Endothelial cell of umbilical vein (primary cell): ENCODE measurements at regions not wholly inside any gene's neighbourhood (a gene's known extent, or its start where the extent isn't known, plus 50 kb on each side); places are given as distances from the start of the nearest gene placed in this dataset.

Experiments
- BruUV-seq: library from RNA; stranded (reverse); fragments of 400-500 nt; replicated peaks from 2 replicates; lab custom pipeline; 2021; lab: Mats Ljungman, UMichigan
- CTCF ChIA-PET: fragments of 300-600, 350-600 bp; sonication (Branson Sonifier 250); formaldehyde crosslinking; loops from one replicate; lab custom pipeline; 2021; ENCODE audit warnings: antibody characterized with exemption, inconsistent platforms; lab: Charles Lee
- POLR2A ChIA-PET: fragments of 300-600, 350-600 bp; sonication (Branson Sonifier 250); formaldehyde crosslinking; loops from one replicate; lab custom pipeline; 2021; ENCODE audit warnings: antibody characterized with exemption, inconsistent platforms; lab: Charles Lee
- DNase-seq: peaks from one replicate; pipeline ENCODE4 v3.0.0-alpha.2; 2011; ENCODE audit warnings: low read depth, low spot score
- FAIRE-seq: peaks from 2 replicates; lab custom pipeline; 2011; peaks lifted over from hg19 to GRCh38; lab: Jason Lieb, UNC
- H2AFZ ChIP-seq: 2 replicates; pipeline ENCODE4 v1.6.0; 2012; ENCODE audit warnings: low read depth, low read length, control low read depth, inconsistent platforms
- H3K27ac ChIP-seq: 2 replicates; pipeline ENCODE4 v1.5.1; 2011; ENCODE audit warnings: low read depth, mild to moderate bottlenecking, control low read depth, low read length, moderate library complexity; ENCODE audit not compliant: insufficient read depth
- H3K27me3 ChIP-seq, 2 experiments: 2 replicates each; pipeline versions ENCODE4 v1.6.0 to v1.6.1; 2011; ENCODE audit warnings: low read length in 2 of 2, mixed read lengths in 1 of 2; ENCODE audit not compliant: control insufficient read depth in 2 of 2, insufficient read depth in 2 of 2
- H3K36me3 ChIP-seq, 2 experiments: 2 replicates in 1 of 2; 3 replicates in 1 of 2; pipeline ENCODE4 v1.5.1; 2011; ENCODE audit warnings: low read length in 2 of 2, mild to moderate bottlenecking in 1 of 2, moderate library complexity in 1 of 2; ENCODE audit not compliant: control insufficient read depth in 2 of 2, insufficient read depth in 2 of 2; ENCODE audit errors: extremely low read depth in 1 of 2
- H3K4me1 ChIP-seq: 3 replicates; pipeline ENCODE4 v1.5.1; 2011; ENCODE audit warnings: mild to moderate bottlenecking, low read length; ENCODE audit not compliant: control insufficient read depth, insufficient read depth; ENCODE audit errors: extremely low read depth
- H3K4me2 ChIP-seq: 2 replicates; pipeline ENCODE4 v1.6.1; 2011; ENCODE audit warnings: low read length, control low read depth, mixed read lengths; ENCODE audit not compliant: insufficient read depth
- H3K4me3 ChIP-seq, 3 experiments: fragments of 200-600 bp in 1 of 3; sonication (generic), shearing (Covaris generic) in 1 of 3; replicated peaks in 1 of 3; 2 replicates each; pipeline ENCODE4 v1.5.1; 2011 to 2016; ENCODE audit warnings: control low read depth in 3 of 3, low read length in 3 of 3, mild to moderate bottlenecking in 2 of 3, inconsistent platforms in 1 of 3, low read depth in 1 of 3, moderate library complexity in 1 of 3; ENCODE audit not compliant: insufficient read depth in 1 of 3
- H3K79me2 ChIP-seq: 2 replicates; pipeline ENCODE4 v1.6.0; 2012; ENCODE audit warnings: low read length, inconsistent platforms; ENCODE audit not compliant: control insufficient read depth, insufficient read depth
- H3K9ac ChIP-seq: replicated peaks from 2 replicates; pipeline ENCODE3; 2011; ENCODE audit warnings: low read length, control low read depth; ENCODE audit not compliant: insufficient read depth; ENCODE audit errors: extremely low read depth
- H3K9me1 ChIP-seq: replicated peaks from 3 replicates; pipeline ENCODE4 v1.6.0; 2011; ENCODE audit warnings: mild to moderate bottlenecking, low read length; ENCODE audit not compliant: control insufficient read depth, insufficient read depth; ENCODE audit errors: extremely low read depth
- H3K9me3 ChIP-seq: replicated peaks from 2 replicates; pipeline ENCODE4 v1.5.1; 2012; ENCODE audit warnings: low read length, inconsistent platforms; ENCODE audit not compliant: control insufficient read depth, insufficient read depth
- H4K20me1 ChIP-seq: replicated peaks from 2 replicates; pipeline ENCODE3; 2011; ENCODE audit warnings: mild to moderate bottlenecking, low read length; ENCODE audit not compliant: control insufficient read depth, insufficient read depth; ENCODE audit errors: extremely low read depth
- CTCF ChIP-seq, 2 donors: IDR thresholded peaks; 1 replicate in 1 of 2; 2 replicates in 1 of 2; pipeline ENCODE4 v1.5.1; 2011; ENCODE audit warnings: low read length in 2 of 2, mild to moderate bottlenecking in 2 of 2, moderate library complexity in 2 of 2, control low read depth in 1 of 2, inconsistent platforms in 1 of 2, low read depth in 1 of 2; ENCODE audit not compliant: insufficient read depth in 1 of 2; ENCODE audit errors: extremely low read depth in 1 of 2
- EZH2 ChIP-seq: IDR thresholded peaks from 2 replicates; pipeline ENCODE4 v1.6.1; 2012; ENCODE audit warnings: borderline replicate concordance, low read depth, mild to moderate bottlenecking, moderate library complexity, low read length, inconsistent platforms; ENCODE audit not compliant: severe bottlenecking
- FOS ChIP-seq: IDR thresholded peaks from 2 replicates; pipeline ENCODE4 v1.6.1; 2011; ENCODE audit warnings: mild to moderate bottlenecking, low read length, moderate library complexity, borderline replicate concordance; ENCODE audit not compliant: insufficient read depth
- JUN ChIP-seq: IDR thresholded peaks from 2 replicates; pipeline ENCODE4 v1.6.1; 2011; ENCODE audit warnings: borderline replicate concordance, low read depth; ENCODE audit not compliant: insufficient read length, insufficient read depth
- MAX ChIP-seq: IDR thresholded peaks from 2 replicates; pipeline ENCODE4 v1.6.1; 2011; ENCODE audit not compliant: insufficient read depth, insufficient read length
- MYC ChIP-seq: IDR thresholded peaks from one replicate; pipeline ENCODE4 v1.6.1; 2011; ENCODE audit warnings: mild to moderate bottlenecking, low read depth, low read length
- POLR2A ChIP-seq: IDR thresholded peaks from 2 replicates; pipeline ENCODE4 v1.6.1; 2012; ENCODE audit warnings: low read depth, mild to moderate bottlenecking, control low read depth, low read length
- dilution Hi-C: fragments of 300-500 bp; cut with MboI; formaldehyde crosslinking; loops from one replicate; pipeline ENCODE4 v1.15.0; 2019; ENCODE audit warnings: low sequenced_read_pairs; ENCODE audit not compliant: extremely low pct_ligation_motif_present
- intact Hi-C: fragments of 100-400 bp; cut with micrococcal nuclease; formaldehyde crosslinking; loops from one replicate; pipeline ENCODE4 v1.10.0; 2022

- FAIRE-seq (no peak), DNase-seq (no peak)
- H3K27ac ChIP-seq, result no peak overlapping the region
- H3K9me3 ChIP-seq, result no peaks in the 10 kb centered on the region
- no peaks in the 10 kb centered on the region for H3K4me1 ChIP-seq
- H4K20me1 ChIP-seq, result no peaks in the 10 kb centered on the region
- H3K9me1 ChIP-seq, result no peaks in the 10 kb centered on the region
- no peak overlapping the region for H3K4me3 ChIP-seq
- no peaks in the 10 kb centered on the region for H3K79me2 ChIP-seq
- intact Hi-C loops, result no loop called here
- H2AFZ ChIP-seq, result no peak overlapping the region
- H3K9ac ChIP-seq, result no peak overlapping the region
- no peaks in the 10 kb centered on the region for H3K36me3 ChIP-seq
- BruUV-seq, result no TSS peak
- TF ChIP-seq FOS (no peak), CTCF (IDR thresholded peaks at IDR 0.05; ENCODE audit: extremely low read depth in 1 of 2, insufficient read depth in 1 of 2, low read depth in 1 of 2, low read length in 2 of 2) (no peak), MYC (no peak), JUN (no peak), EZH2 (no peak), POLR2A (no peak), MAX (no peak)
- ChIA-PET CTCF (no interaction called here), POLR2A (no interaction called here)
- no peak overlapping the region for H3K4me2 ChIP-seq
- dilution Hi-C loops, result no loop called here
- no peaks in the 10 kb centered on the region for H3K27me3 ChIP-seq
Observed at GRCh38 chr13:26934096-26934495, 173.5 kb upstream of the GPR12 start.
